ENCODE measurements at regions not wholly inside any gene's neighbourhood (a gene's known extent, or its start where the extent isn't known, plus 50 kb on each side); places are given as distances from the start of the nearest gene placed in this dataset.

DNA sequence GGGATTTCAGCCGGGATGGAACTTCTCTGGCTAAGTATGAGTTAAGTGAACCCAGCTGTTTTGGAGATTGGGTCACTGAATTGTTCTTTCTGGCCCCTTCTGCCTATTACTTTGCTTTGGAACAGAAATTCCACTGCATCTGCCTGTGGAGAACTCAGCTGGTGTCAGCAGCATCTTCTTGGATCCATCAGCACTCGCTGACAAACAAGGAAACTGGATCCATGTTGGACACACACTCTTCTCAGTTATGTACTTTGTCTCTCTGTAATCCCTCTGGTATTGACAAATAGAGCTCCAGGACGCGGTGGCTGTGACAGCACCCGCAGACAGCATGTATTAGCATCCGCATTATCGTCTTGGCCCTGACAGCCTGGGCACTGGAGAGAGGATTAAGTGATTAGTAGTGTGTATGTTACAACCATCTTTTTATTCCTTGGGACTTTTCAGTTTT, 73.0 kb upstream of the BMPER start:
- no peak overlapping the region for H3K27ac ChIP-seq (ENCODE audit: low read depth, low read length)
- no peak for DNase-seq (ENCODE audit: low read depth, low spot score)
- no TSS peak for BruUV-seq (replicated peaks)
- H3K36me3 ChIP-seq (ENCODE audit: control insufficient read depth in 1 of 2, insufficient read depth in 2 of 2, low read length in 2 of 2) = no peaks in the 10 kb centered on the region
- no peak overlapping the region for H3K4me2 ChIP-seq (ENCODE audit: low read length)
- ATAC-seq = no peak
- no peaks in the 10 kb centered on the region for H3K9me3 ChIP-seq (ENCODE audit: control insufficient read depth in 1 of 2, insufficient read depth in 1 of 2, low read depth in 1 of 2, low read length in 2 of 2)
- H3K4me3 ChIP-seq (replicated peaks in 1 of 2; ENCODE audit: low read depth in 1 of 2, low read length in 2 of 2) = no peak overlapping the region
- intact Hi-C loops (cut with micrococcal nuclease) = no loop called here
- H4K20me1 ChIP-seq (ENCODE audit: insufficient read depth) = no peaks in the 10 kb centered on the region
- H3K9ac ChIP-seq (ENCODE audit: low read length) = no peak overlapping the region
- H3K4me1 ChIP-seq (ENCODE audit: control insufficient read depth in 1 of 2, insufficient read depth in 2 of 2, low read length in 2 of 2) = no peaks in the 10 kb centered on the region
- no peaks in the 10 kb centered on the region for H3K9me2 ChIP-seq (ENCODE audit: insufficient read depth)
- H2AFZ ChIP-seq (ENCODE audit: low read depth, low read length, poor library complexity, severe bottlenecking) = no peak overlapping the region
- CTCF ChIA-PET = no interaction called here
- no peaks in the 10 kb centered on the region for H3K79me2 ChIP-seq (ENCODE audit: insufficient read depth, low read length)
- TF ChIP-seq ZFX (IDR thresholded peaks at IDR 0.05) = no peak
- TF ChIP-seq POLR2A (IDR thresholded peaks at IDR 0.05; ENCODE audit: borderline replicate concordance, extremely low read depth, insufficient read depth, insufficient read length) = no peak
- no peak for TF ChIP-seq SRF (IDR thresholded peaks at IDR 0.05; ENCODE audit: low read depth)
- no peak for TF ChIP-seq EZH2phosphoT487 (IDR thresholded peaks at IDR 0.05; ENCODE audit: borderline replicate concordance)
- TF ChIP-seq SIN3A (IDR thresholded peaks at IDR 0.05; ENCODE audit: low read depth) = no peak
- TF ChIP-seq YY1 (IDR thresholded peaks at IDR 0.05; ENCODE audit: extremely low read depth, insufficient replicate concordance, low read depth, low read length) = no peak
- TF ChIP-seq ZNF274 (IDR thresholded peaks at IDR 0.05; ENCODE audit: low read depth, low read length) = no peak
- no peak for TF ChIP-seq JUND (IDR thresholded peaks at IDR 0.05)
- no peak for TF ChIP-seq FOSL1 (IDR thresholded peaks at IDR 0.05; ENCODE audit: low read depth)
- TF ChIP-seq CEBPB (IDR thresholded peaks at IDR 0.05; ENCODE audit: low read depth) = no peak
- TF ChIP-seq EGR1 (IDR thresholded peaks at IDR 0.05; ENCODE audit: low read depth) = no peak
- TF ChIP-seq, protein P1, sequence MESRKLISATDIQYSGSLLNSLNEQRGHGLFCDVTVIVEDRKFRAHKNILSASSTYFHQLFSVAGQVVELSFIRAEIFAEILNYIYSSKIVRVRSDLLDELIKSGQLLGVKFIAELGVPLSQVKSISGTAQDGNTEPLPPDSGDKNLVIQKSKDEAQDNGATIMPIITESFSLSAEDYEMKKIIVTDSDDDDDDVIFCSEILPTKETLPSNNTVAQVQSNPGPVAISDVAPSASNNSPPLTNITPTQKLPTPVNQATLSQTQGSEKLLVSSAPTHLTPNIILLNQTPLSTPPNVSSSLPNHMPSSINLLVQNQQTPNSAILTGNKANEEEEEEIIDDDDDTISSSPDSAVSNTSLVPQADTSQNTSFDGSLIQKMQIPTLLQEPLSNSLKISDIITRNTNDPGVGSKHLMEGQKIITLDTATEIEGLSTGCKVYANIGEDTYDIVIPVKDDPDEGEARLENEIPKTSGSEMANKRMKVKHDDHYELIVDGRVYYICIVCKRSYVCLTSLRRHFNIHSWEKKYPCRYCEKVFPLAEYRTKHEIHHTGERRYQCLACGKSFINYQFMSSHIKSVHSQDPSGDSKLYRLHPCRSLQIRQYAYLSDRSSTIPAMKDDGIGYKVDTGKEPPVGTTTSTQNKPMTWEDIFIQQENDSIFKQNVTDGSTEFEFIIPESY (IDR thresholded peaks at IDR 0.05; ENCODE audit: extremely low read depth, insufficient replicate concordance, low read length) = no peak
- no peak for TF ChIP-seq TCF7L2 (IDR thresholded peaks at IDR 0.05; ENCODE audit: borderline replicate concordance, extremely low read depth, insufficient read depth, insufficient read length)
- no peak for TF ChIP-seq SP1 (IDR thresholded peaks at IDR 0.05; ENCODE audit: low read depth)
- TF ChIP-seq ELF1 (IDR thresholded peaks at IDR 0.05; ENCODE audit: borderline replicate concordance, low read depth) = no peak
- no peak for TF ChIP-seq RAD21 (IDR thresholded peaks at IDR 0.05; ENCODE audit: low read depth)
- TF ChIP-seq CBX3 (IDR thresholded peaks at IDR 0.05; ENCODE audit: low read depth) = no peak
- POLR2A ChIA-PET = no interaction called here
- no peaks in the 10 kb centered on the region for H3K27me3 ChIP-seq (ENCODE audit: insufficient read depth, low read length)
- RAD21 ChIA-PET (ENCODE audit: low non-redundant PET in 1 of 2, low total read pairs in 2 of 2, uncharacterized antibody in 2 of 2, unreplicated experiment in 2 of 2) = no interaction called here

Data from HCT116 (cell line).